Tongue (tissue), 2 donors: ENCODE measurements at regions not wholly inside any gene's neighbourhood (a gene's known extent, or its start where the extent isn't known, plus 50 kb on each side); places are given as distances from the start of the nearest gene placed in this dataset. TPM values are rescaled to one million over a fixed set of nuclear protein-coding genes. Genes with fewer than 3 reads are reported as not detected.
A peak's percentile ranks its signal among the peaks of the same experiment; 100 is the strongest.

Source experiments
- DNase-seq: peaks from one replicate; pipeline ENCODE4 v3.0.0-alpha.2; 2015
- small RNA-seq: library from RNA; depleted of rRNA; stranded (forward); fragments of <200 nt; gene quantifications from one replicate; pipeline ENCODE3, GENCODE V24; 2014; ENCODE audit warnings: low replicate concordance

- peak; percentile 20 for DNase-seq
Measured at GRCh38 chr14:65354715-65355114, 57.8 kb upstream of the FUT8 start.

- no peak for DNase-seq
Measured at GRCh38 chr14:65356327-65356836, 56.1 kb upstream of the FUT8 start.

- peak; percentile 69 for DNase-seq
Measured at GRCh38 chr14:65357113-65357512, 55.4 kb upstream of the FUT8 start.

GRCh38 chr14:65357689-65358088, 54.8 kb upstream of the FUT8 start:
- DNase-seq = no peak

- peak; percentile 28 for DNase-seq
Measured at GRCh38 chr14:65359503-65359902, 53.0 kb upstream of the FUT8 start.

GRCh38 chr14:65360144-65360784, 52.3 kb upstream of the FUT8 start:
- no peak for DNase-seq

GRCh38 chr14:65361920-65362319, 50.6 kb upstream of the FUT8 start:
- peak; percentile 88 for DNase-seq

Small RNAs in the stretch of these regions (small RNA-seq; reads per million reads assigned to genes)
- gene AL355076.1 = not detected
- 0.40 reads per million, percentile 66 among the genes with 10 or more reads in this experiment for gene MIR4708
